ENCODE measurements at regions not wholly inside any gene's neighbourhood (a gene's known extent, or its start where the extent isn't known, plus 50 kb on each side); places are given as distances from the start of the nearest gene placed in this dataset.

- intact Hi-C loops (cut with micrococcal nuclease; ENCODE audit: unreplicated experiment), result no loop called here
- Histone ChIP-seq H3K4me1 (peaks cover 41% of the 10 kb centered on the region), H3K36me3 (ENCODE audit: control insufficient read depth, insufficient read depth, low read length) (no peaks in the 10 kb centered on the region), H3K27me3 (replicated peaks; ENCODE audit: control insufficient read depth, insufficient read depth, low read length) (no peaks in the 10 kb centered on the region), H3K4me3 (ENCODE audit: low read depth, low read length) (no peak overlapping the region), H3K9me3 (no peaks in the 10 kb centered on the region)
- DNase-seq, result no peak
- POLR2A ChIA-PET, result no interaction called here
- Mint-ChIP-seq H3K36me3 (ENCODE audit: insufficient read depth, unreplicated experiment) (no peaks in the 10 kb centered on the region), H3K27ac (ENCODE audit: unreplicated experiment) (no peak overlapping the region), H3K27me3 (ENCODE audit: insufficient read depth, unreplicated experiment) (no peaks in the 10 kb centered on the region), H3K4me3 (ENCODE audit: unreplicated experiment) (no peak overlapping the region), H3K9me3 (ENCODE audit: unreplicated experiment) (peaks cover 21% of the 10 kb centered on the region), H3K4me1 (ENCODE audit: low read depth, unreplicated experiment) (peaks cover 35% of the 10 kb centered on the region)
- CTCF ChIA-PET, result no interaction called here
- TF ChIP-seq, protein P1, sequence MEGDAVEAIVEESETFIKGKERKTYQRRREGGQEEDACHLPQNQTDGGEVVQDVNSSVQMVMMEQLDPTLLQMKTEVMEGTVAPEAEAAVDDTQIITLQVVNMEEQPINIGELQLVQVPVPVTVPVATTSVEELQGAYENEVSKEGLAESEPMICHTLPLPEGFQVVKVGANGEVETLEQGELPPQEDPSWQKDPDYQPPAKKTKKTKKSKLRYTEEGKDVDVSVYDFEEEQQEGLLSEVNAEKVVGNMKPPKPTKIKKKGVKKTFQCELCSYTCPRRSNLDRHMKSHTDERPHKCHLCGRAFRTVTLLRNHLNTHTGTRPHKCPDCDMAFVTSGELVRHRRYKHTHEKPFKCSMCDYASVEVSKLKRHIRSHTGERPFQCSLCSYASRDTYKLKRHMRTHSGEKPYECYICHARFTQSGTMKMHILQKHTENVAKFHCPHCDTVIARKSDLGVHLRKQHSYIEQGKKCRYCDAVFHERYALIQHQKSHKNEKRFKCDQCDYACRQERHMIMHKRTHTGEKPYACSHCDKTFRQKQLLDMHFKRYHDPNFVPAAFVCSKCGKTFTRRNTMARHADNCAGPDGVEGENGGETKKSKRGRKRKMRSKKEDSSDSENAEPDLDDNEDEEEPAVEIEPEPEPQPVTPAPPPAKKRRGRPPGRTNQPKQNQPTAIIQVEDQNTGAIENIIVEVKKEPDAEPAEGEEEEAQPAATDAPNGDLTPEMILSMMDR (IDR thresholded peaks at IDR 0.05; ENCODE audit: insufficient read depth in 1 of 2, low read depth in 1 of 2, low read length in 1 of 2, severe bottlenecking in 1 of 2, unreplicated experiment in 1 of 2), result no peak
- BruUV-seq (replicated peaks), result no TSS peak
These were observed 204.5 kb downstream of the PLK2 start for GRCh38 chr5:58255386-58255785.

- ChIA-PET CTCF (no interaction called here), POLR2A (no interaction called here)
- H3K4me1 Mint-ChIP-seq (ENCODE audit: low read depth, unreplicated experiment), result peaks cover 22% of the 10 kb centered on the region
- intact Hi-C loops (cut with micrococcal nuclease; ENCODE audit: unreplicated experiment), result no loop called here
- TF ChIP-seq, protein P1 (IDR thresholded peaks at IDR 0.05; ENCODE audit: insufficient read depth in 1 of 2, low read depth in 1 of 2, low read length in 1 of 2, severe bottlenecking in 1 of 2, unreplicated experiment in 1 of 2), result no peak
- no TSS peak for BruUV-seq (replicated peaks)
- H3K4me3 Mint-ChIP-seq (ENCODE audit: unreplicated experiment), result no peak overlapping the region
- no peak overlapping the region for H3K27ac Mint-ChIP-seq (ENCODE audit: unreplicated experiment)
- no peaks in the 10 kb centered on the region for H3K9me3 ChIP-seq
- H3K27me3 Mint-ChIP-seq (ENCODE audit: insufficient read depth, unreplicated experiment), result no peaks in the 10 kb centered on the region
- H3K27me3 ChIP-seq (replicated peaks; ENCODE audit: control insufficient read depth, insufficient read depth, low read length), result no peaks in the 10 kb centered on the region
- H3K36me3 Mint-ChIP-seq (ENCODE audit: insufficient read depth, unreplicated experiment), result no peaks in the 10 kb centered on the region
- H3K4me1 ChIP-seq, result peaks cover 14% of the 10 kb centered on the region
- no peaks in the 10 kb centered on the region for H3K9me3 Mint-ChIP-seq (ENCODE audit: unreplicated experiment)
- H3K36me3 ChIP-seq (ENCODE audit: control insufficient read depth, insufficient read depth, low read length), result no peaks in the 10 kb centered on the region
- no peak for DNase-seq
- H3K4me3 ChIP-seq (ENCODE audit: low read depth, low read length), result no peak overlapping the region
These were observed 211.7 kb downstream of the PLK2 start for GRCh38 chr5:58248221-58248620.

- CTCF ChIA-PET, result no interaction called here
- no peaks in the 10 kb centered on the region for H3K27me3 ChIP-seq (replicated peaks; ENCODE audit: control insufficient read depth, insufficient read depth, low read length)
- no TSS peak for BruUV-seq (replicated peaks)
- H3K27ac Mint-ChIP-seq (ENCODE audit: unreplicated experiment), result no peak overlapping the region
- no peaks in the 10 kb centered on the region for H3K36me3 ChIP-seq (ENCODE audit: control insufficient read depth, insufficient read depth, low read length)
- POLR2A ChIA-PET, result no interaction called here
- H3K4me1 Mint-ChIP-seq (ENCODE audit: low read depth, unreplicated experiment), result peaks cover 26% of the 10 kb centered on the region
- intact Hi-C loops (cut with micrococcal nuclease; ENCODE audit: unreplicated experiment), result no loop called here
- no peak overlapping the region for H3K4me3 ChIP-seq (ENCODE audit: low read depth, low read length)
- H3K4me3 Mint-ChIP-seq (ENCODE audit: unreplicated experiment), result no peak overlapping the region
- H3K9me3 ChIP-seq, result no peaks in the 10 kb centered on the region
- H3K36me3 Mint-ChIP-seq (ENCODE audit: insufficient read depth, unreplicated experiment), result no peaks in the 10 kb centered on the region
- TF ChIP-seq, protein P1 (IDR thresholded peaks at IDR 0.05; ENCODE audit: insufficient read depth in 1 of 2, low read depth in 1 of 2, low read length in 1 of 2, severe bottlenecking in 1 of 2, unreplicated experiment in 1 of 2), result no peak
- H3K27me3 Mint-ChIP-seq (ENCODE audit: insufficient read depth, unreplicated experiment), result no peaks in the 10 kb centered on the region
- DNase-seq, result no peak
- H3K9me3 Mint-ChIP-seq (ENCODE audit: unreplicated experiment), result no peaks in the 10 kb centered on the region
- peaks cover 13% of the 10 kb centered on the region for H3K4me1 ChIP-seq
These were observed 213.4 kb downstream of the PLK2 start for GRCh38 chr5:58246461-58246944.
